ENCODE measurements at regions not wholly inside any gene's neighbourhood (a gene's known extent, or its start where the extent isn't known, plus 50 kb on each side); places are given as distances from the start of the nearest gene placed in this dataset.

GRCh38 chr11:116665523-116665922, 107.3 kb downstream of the BUD13 start:
- no peaks in the 10 kb centered on the region for H3K9me3 ChIP-seq (ENCODE audit: control insufficient read depth, insufficient read depth, low read length)
- no peak for TF ChIP-seq CTCF (IDR thresholded peaks at IDR 0.05; ENCODE audit: low read depth, low read length)
- POLR2A ChIA-PET = no interaction called here
- DNase-seq (ENCODE audit: low read depth, low spot score) = no peak
- H3K4me3 ChIP-seq (ENCODE audit: low read depth, low read length) = no peak overlapping the region
- H3K27me3 ChIP-seq (ENCODE audit: control insufficient read depth, insufficient read depth, low read length) = peaks cover 4% of the 10 kb centered on the region
- CTCF ChIA-PET = no interaction called here
- no peak overlapping the region for H3K27ac ChIP-seq (ENCODE audit: low read depth, low read length)

- Histone ChIP-seq H3K27me3 (ENCODE audit: control insufficient read depth, insufficient read depth, low read length) (peaks cover 4% of the 10 kb centered on the region), H3K27ac (ENCODE audit: low read depth, low read length) (no peak overlapping the region), H3K4me3 (ENCODE audit: low read depth, low read length) (no peak overlapping the region), H3K9me3 (ENCODE audit: control insufficient read depth, insufficient read depth, low read length) (no peaks in the 10 kb centered on the region)
- ChIA-PET POLR2A (no interaction called here), CTCF (no interaction called here)
- no peak for TF ChIP-seq CTCF (IDR thresholded peaks at IDR 0.05; ENCODE audit: low read depth, low read length)
- no peak for DNase-seq (ENCODE audit: low read depth, low spot score)
These were observed 111.7 kb downstream of the BUD13 start for GRCh38 chr11:116661056-116661455.

- Histone ChIP-seq H3K27me3 (ENCODE audit: control insufficient read depth, insufficient read depth, low read length) (peaks cover 4% of the 10 kb centered on the region), H3K4me3 (ENCODE audit: low read depth, low read length) (no peak overlapping the region), H3K27ac (ENCODE audit: low read depth, low read length) (no peak overlapping the region), H3K9me3 (ENCODE audit: control insufficient read depth, insufficient read depth, low read length) (no peaks in the 10 kb centered on the region)
- no peak for DNase-seq (ENCODE audit: low read depth, low spot score)
- ChIA-PET CTCF (no interaction called here), POLR2A (no interaction called here)
- no peak for TF ChIP-seq CTCF (IDR thresholded peaks at IDR 0.05; ENCODE audit: low read depth, low read length)
These were observed 112.8 kb downstream of the BUD13 start for GRCh38 chr11:116660011-116660410.

- ChIA-PET POLR2A (no interaction called here), CTCF (no interaction called here)
- no peaks in the 10 kb centered on the region for H3K9me3 ChIP-seq (ENCODE audit: control insufficient read depth, insufficient read depth, low read length)
- no peak for TF ChIP-seq CTCF (IDR thresholded peaks at IDR 0.05; ENCODE audit: low read depth, low read length)
- H3K27me3 ChIP-seq (ENCODE audit: control insufficient read depth, insufficient read depth, low read length) = peaks cover 4% of the 10 kb centered on the region
- no peak overlapping the region for H3K27ac ChIP-seq (ENCODE audit: low read depth, low read length)
- DNase-seq (ENCODE audit: low read depth, low spot score) = no peak
- no peak overlapping the region for H3K4me3 ChIP-seq (ENCODE audit: low read depth, low read length)
These were observed 113.8 kb downstream of the BUD13 start for GRCh38 chr11:116658876-116659535.

- CTCF ChIA-PET = interaction anchor here (0.5 kb wide), 1 partner anchor 1485 kb away, joined by 3 read pairs; no protein-coding TSS in a partner anchor
- no peak for DNase-seq (ENCODE audit: low read depth, low spot score)
- no peak overlapping the region for H3K4me3 ChIP-seq (ENCODE audit: low read depth, low read length)
- no peak for TF ChIP-seq CTCF (IDR thresholded peaks at IDR 0.05; ENCODE audit: low read depth, low read length)
- no peaks in the 10 kb centered on the region for H3K9me3 ChIP-seq (ENCODE audit: control insufficient read depth, insufficient read depth, low read length)
- no peak overlapping the region for H3K27ac ChIP-seq (ENCODE audit: low read depth, low read length)
- H3K27me3 ChIP-seq (ENCODE audit: control insufficient read depth, insufficient read depth, low read length) = peaks cover 4% of the 10 kb centered on the region
- POLR2A ChIA-PET = no interaction called here
These were observed 114.7 kb downstream of the BUD13 start for GRCh38 chr11:116657842-116658825.
